ENCODE measurements at regions not wholly inside any gene's neighbourhood (a gene's known extent, or its start where the extent isn't known, plus 50 kb on each side); places are given as distances from the start of the nearest gene placed in this dataset.

DNA sequence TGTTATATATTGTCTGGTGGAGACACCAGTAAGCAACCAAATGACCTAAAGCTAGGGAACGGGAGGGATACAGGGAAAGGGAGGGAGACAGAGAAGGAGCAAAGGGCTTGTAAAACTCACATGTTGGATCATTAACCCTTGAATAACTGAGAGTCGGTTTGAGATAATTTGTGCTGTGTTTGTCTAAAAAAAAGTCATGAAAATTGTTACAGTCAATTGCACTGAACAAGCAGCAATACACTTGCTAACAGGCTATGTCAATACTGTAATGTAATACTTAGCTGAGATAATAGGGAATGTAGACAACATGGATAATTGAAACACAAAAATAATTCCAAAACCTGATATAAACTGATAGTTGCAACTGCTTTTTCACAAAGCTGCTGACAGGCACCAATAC lies 71.3 kb upstream of the ZNF521 start:
- H3K4me3 Mint-ChIP-seq: no peak overlapping the region
- TF ChIP-seq, protein P1, sequence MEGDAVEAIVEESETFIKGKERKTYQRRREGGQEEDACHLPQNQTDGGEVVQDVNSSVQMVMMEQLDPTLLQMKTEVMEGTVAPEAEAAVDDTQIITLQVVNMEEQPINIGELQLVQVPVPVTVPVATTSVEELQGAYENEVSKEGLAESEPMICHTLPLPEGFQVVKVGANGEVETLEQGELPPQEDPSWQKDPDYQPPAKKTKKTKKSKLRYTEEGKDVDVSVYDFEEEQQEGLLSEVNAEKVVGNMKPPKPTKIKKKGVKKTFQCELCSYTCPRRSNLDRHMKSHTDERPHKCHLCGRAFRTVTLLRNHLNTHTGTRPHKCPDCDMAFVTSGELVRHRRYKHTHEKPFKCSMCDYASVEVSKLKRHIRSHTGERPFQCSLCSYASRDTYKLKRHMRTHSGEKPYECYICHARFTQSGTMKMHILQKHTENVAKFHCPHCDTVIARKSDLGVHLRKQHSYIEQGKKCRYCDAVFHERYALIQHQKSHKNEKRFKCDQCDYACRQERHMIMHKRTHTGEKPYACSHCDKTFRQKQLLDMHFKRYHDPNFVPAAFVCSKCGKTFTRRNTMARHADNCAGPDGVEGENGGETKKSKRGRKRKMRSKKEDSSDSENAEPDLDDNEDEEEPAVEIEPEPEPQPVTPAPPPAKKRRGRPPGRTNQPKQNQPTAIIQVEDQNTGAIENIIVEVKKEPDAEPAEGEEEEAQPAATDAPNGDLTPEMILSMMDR (conservative IDR thresholded peaks at IDR 0.05): no peak
- H3K27ac Mint-ChIP-seq (ENCODE audit: unreplicated experiment): no peak overlapping the region
- DNase-seq (ENCODE audit: low read depth, low spot score): no peak
- no peaks in the 10 kb centered on the region for H3K36me3 Mint-ChIP-seq (ENCODE audit: low read depth)
- H3K27me3 Mint-ChIP-seq (ENCODE audit: low read depth): no peaks in the 10 kb centered on the region
- H3K4me1 Mint-ChIP-seq: peaks cover 9% of the 10 kb centered on the region
- peaks cover 4% of the 10 kb centered on the region for H3K9me3 Mint-ChIP-seq

DNA sequence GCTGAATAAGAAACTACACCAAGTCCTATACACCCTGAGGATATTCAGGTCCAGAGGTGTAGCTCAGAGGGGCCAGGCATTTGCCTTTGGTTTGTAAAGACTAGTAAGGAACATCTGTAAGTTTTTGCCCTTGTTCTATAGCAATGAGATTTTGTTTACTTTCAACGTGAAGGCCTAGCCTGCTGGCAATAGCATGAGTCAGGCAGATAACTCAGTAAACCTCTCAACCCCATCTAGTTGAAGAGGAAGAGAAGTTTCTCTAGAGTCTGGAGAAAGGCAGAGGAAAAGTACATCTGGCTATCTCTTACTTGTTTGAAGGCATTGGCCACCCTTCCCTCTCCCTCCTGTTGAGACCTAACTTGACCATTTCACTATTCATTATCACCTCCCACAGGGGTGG lies 70.3 kb upstream of the ZNF521 start:
- Mint-ChIP-seq H3K9me3 (peaks cover 1% of the 10 kb centered on the region), H3K4me1 (peaks cover 9% of the 10 kb centered on the region), H3K27me3 (ENCODE audit: low read depth) (no peaks in the 10 kb centered on the region), H3K36me3 (ENCODE audit: low read depth) (no peaks in the 10 kb centered on the region), H3K27ac (ENCODE audit: unreplicated experiment) (no peak overlapping the region), H3K4me3 (no peak overlapping the region)
- DNase-seq (ENCODE audit: low read depth, low spot score): no peak
- TF ChIP-seq, protein P1 (conservative IDR thresholded peaks at IDR 0.05): no peak

DNA sequence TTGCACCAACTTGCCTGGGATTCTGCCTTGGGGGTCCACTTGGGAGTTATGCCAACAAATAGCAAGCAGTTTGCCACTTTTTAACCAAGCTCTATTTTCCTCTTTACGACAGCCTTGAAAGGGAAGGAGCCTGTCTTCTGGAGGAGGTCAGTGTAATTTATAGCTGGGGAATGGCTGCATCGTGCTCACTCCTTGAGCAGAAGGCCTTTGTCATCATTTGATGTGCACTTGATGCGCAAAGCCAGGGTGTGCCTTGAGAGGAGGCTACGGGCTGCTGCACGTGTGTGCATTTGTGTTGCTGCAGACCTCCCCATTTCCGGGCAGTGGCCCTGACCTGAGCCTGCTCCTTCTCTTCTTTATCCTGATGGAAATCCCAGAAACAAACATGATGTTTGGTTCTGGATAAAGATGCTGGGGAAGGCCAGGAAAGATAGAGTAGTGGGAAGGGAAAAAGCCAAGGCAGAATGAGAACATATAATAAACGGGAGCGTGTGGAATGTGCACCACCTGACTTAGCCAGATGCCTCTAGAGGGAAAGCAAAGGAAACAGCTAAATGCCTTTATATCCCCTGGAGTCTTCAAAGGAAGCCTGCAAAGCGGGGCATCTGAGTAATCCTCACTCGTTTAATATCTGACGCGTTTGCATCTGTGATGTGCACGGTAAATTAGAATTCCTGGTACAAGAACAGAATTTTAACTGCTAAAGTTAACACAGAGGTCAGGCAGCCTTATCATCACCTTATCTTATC lies 68.3 kb upstream of the ZNF521 start:
- no peak overlapping the region for H3K4me3 Mint-ChIP-seq
- H3K36me3 Mint-ChIP-seq (ENCODE audit: low read depth): no peaks in the 10 kb centered on the region
- no peak for DNase-seq (ENCODE audit: low read depth, low spot score)
- TF ChIP-seq, protein P1 (conservative IDR thresholded peaks at IDR 0.05): no peak
- H3K4me1 Mint-ChIP-seq: peaks cover 9% of the 10 kb centered on the region
- no peaks in the 10 kb centered on the region for H3K27me3 Mint-ChIP-seq (ENCODE audit: low read depth)
- H3K9me3 Mint-ChIP-seq: no peaks in the 10 kb centered on the region
- no peak overlapping the region for H3K27ac Mint-ChIP-seq (ENCODE audit: unreplicated experiment)

DNA sequence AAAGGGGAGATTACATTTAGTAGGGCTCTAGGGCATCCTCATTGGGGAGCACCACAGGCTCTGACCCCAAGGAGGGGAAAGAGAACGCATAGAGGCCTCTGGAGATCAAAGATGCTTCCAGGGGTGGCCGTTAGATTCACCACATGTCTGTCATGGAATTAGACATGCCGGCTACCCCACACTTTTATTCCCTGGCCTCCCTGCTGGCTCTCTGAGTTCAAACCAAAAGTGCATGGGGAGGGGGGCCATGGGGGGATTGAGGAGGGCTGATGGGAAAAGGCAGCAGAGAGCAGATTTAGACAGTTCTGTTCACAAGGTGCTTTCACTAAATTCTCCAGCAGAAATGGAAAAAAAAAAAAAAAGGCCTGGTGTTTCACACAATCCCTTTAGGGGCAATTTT lies 64.4 kb upstream of the ZNF521 start:
- no peaks in the 10 kb centered on the region for H3K9me3 Mint-ChIP-seq
- no peaks in the 10 kb centered on the region for H3K36me3 Mint-ChIP-seq (ENCODE audit: low read depth)
- TF ChIP-seq, protein P1 (conservative IDR thresholded peaks at IDR 0.05): no peak
- no peak for DNase-seq (ENCODE audit: low read depth, low spot score)
- no peaks in the 10 kb centered on the region for H3K27me3 Mint-ChIP-seq (ENCODE audit: low read depth)
- H3K4me1 Mint-ChIP-seq: peaks cover 14% of the 10 kb centered on the region
- no peak overlapping the region for H3K4me3 Mint-ChIP-seq
- no peak overlapping the region for H3K27ac Mint-ChIP-seq (ENCODE audit: unreplicated experiment)

DNA sequence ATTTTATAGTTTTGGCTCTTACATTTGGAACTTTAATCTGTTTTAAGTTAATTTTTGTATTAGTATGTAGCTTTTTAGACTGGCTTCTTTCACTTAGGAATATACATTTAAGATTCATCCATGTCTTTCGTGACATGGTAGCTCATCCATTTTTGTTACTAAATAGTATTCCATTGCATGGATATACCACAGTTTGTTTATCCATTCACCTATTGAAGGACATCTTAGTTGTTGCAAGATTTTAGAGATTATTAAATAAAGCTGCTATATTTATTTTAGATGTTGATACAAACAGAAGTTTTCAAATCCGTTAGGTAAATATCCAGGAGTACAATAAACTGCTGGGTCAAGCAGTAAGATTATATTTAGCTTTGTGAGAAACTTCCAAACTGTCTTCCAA lies 58.0 kb upstream of the ZNF521 start:
- H3K36me3 Mint-ChIP-seq (ENCODE audit: low read depth): no peaks in the 10 kb centered on the region
- no peak for DNase-seq (ENCODE audit: low read depth, low spot score)
- H3K9me3 Mint-ChIP-seq: peaks cover 3% of the 10 kb centered on the region
- H3K4me1 Mint-ChIP-seq: peaks cover 4% of the 10 kb centered on the region
- H3K27me3 Mint-ChIP-seq (ENCODE audit: low read depth): no peaks in the 10 kb centered on the region
- no peak overlapping the region for H3K27ac Mint-ChIP-seq (ENCODE audit: unreplicated experiment)
- TF ChIP-seq, protein P1 (conservative IDR thresholded peaks at IDR 0.05): no peak
- no peak overlapping the region for H3K4me3 Mint-ChIP-seq
